HG02973 (cell line): ENCODE measurements at regions not wholly inside any gene's neighbourhood (a gene's known extent, or its start where the extent isn't known, plus 50 kb on each side); places are given as distances from the start of the nearest gene placed in this dataset.
"Not testable (repeated sequence)": the region's sequence is repeated elsewhere in the genome, so short reads cannot be mapped to it uniquely, and the experiment has no call there.

Experiments used
- ATAC-seq: cut with Tn5 transposase; IDR thresholded peaks from one replicate; pipeline ENCODE4 v1.9.1; 2021; ENCODE audit warnings: moderate library complexity; ENCODE audit not compliant: unreplicated experiment

DNA sequence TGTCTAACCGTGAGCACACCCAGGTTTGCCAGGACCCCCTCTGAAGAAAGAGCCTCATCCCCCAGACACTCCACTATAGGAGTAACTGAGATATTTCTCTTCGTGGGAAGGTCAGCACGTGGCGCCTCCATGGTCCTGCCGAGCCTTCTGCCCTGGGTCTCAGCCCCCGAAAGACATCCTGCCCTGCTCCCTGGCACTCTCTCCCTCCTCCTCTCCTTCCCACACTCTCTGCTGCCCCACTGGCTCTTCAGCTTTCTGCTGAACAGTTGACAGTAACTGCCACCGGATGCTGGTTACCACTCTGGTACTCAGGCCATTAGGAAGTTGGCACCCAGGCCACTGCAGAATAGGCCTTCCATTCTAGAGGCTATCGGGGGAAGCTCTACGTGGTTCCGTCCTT lies 185.2 kb downstream of the UACA start:
- ATAC-seq = no peak

DNA sequence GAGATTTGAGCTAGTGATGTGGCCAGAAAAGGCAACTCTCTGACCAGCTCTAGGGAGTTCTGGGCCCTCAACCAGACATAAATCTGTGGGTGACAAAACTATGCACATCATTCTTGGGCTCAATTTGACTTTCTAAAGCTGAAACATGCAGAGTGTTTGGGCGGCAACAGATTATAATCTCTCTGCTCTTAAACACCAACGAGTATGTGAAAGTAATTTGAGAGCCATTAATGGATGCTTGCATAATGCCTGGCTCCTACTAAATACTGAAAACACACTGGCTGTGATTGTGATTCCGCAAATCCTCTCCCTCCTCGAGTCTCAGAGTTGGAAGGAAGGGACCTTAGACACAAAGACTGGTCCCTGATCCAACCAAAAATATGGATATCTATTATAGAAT lies 186.7 kb downstream of the UACA start:
- no peak for ATAC-seq

DNA sequence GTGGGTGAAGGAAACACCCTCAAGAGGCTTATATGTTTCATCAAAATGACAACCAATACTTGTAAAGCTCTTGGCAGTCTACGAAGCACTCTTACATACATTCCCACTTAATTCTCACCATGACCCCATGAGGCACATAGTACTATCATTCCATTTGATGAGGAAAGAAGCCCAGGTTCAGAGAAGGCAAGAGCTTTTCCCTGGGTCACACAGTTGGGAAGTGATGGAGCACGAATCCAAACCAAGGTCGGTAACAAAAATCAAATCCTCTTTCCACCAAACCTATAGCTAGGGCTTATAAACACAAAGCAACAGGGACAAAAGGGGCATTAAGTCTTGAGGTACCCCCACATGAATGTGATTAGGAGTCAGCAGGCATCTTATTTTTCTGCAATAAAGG lies 187.1 kb downstream of the UACA start:
- ATAC-seq = no peak

DNA sequence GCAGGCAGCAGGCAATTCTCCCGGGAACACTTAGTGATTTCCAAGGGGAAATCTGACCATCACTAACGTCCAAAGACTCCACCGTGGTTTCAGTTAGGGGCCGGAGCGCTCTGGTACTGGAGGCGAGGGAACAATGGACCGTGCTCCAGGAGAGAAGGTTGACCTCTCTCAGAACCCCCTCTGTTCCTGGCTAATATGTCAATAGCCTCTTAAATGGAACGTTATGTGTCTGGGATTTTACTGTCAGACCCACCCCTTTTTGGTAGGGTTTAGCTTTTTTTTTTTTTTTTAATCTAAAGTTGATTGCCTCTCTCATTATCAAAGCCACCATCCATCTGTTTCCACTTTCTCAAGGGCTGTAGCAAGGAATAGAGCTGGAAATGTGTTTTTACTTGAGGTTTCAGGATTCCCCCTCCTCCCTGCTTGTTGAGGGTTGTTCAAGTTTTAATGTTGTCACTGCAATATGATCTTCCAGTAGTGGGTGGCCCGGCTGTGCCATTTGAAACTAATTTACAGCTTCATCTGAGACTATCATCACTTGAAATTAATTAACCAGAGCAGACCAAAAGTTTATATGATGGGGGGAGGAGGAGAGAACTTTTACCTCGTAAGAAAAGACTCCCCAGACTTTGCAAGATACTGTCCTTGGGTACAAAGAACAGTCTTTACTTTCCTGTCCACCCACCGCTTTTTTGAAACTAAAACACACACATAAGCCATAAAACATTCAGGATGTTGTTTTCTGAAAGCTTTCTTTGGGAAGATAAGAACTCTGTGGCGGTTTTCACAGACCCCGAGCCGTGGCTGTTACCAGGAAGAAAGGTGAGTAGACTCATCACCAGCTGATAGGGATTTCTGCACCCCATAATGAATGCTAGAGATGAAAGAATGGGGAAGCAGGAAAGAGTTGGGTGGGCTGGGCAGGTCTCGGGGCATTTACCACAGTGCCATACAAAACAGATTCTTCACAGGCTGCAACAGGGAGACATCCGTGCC lies 187.8 kb downstream of the UACA start:
- ATAC-seq = no peak

DNA sequence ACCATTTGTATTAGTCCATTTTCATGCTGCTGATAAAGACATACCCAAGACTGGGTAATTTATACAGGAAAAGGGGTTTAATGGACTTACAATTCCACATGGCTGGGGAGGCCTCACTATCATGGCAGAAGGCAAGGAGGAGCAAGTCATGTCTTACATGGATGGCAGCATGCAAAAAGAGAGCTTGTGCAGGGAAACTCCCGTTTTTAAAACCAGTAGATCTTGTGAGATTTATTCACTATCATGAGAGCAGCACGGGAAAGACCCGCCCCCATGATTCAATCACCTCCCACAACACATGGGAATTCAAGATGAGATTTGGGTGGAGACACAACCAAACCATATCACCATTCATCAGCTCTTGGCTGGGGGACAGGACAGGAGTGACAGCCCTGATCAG lies 189.0 kb downstream of the UACA start:
- not testable (repeated sequence) for ATAC-seq

DNA sequence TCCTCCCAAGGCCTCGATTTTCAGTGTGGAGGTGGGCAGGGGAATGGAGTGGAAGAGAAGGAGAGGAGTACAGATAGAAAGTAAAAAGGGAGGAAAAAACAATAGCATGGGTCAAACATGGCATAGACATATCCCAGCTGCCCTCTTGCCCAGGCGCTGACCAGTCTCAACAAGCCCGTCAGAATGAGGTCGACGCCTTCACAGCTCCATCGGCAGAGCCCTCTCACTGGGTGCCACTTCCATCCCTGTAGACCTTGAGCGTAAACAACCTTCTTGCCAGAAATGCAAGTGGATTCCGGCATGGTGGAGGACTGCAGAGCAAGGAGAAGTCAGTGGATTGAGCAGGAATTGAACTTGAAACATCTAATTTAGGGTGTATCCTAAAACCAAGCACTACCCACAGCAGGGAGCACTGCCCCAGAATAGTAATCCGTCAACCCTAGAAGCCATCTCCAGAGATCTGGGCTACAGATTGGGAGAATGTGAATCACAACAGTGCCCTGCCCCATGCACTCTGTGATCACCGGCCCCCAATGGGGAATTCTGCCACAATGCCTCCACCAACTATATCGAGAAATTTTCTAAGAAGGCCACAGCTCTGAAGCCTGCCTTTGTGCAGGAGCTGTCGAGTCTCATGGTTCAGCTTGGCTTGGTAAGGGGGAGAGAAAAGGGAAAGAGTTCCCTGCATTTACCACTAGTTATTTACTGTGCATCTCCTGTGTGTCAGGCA lies 190.1 kb downstream of the UACA start:
- no peak for ATAC-seq

DNA sequence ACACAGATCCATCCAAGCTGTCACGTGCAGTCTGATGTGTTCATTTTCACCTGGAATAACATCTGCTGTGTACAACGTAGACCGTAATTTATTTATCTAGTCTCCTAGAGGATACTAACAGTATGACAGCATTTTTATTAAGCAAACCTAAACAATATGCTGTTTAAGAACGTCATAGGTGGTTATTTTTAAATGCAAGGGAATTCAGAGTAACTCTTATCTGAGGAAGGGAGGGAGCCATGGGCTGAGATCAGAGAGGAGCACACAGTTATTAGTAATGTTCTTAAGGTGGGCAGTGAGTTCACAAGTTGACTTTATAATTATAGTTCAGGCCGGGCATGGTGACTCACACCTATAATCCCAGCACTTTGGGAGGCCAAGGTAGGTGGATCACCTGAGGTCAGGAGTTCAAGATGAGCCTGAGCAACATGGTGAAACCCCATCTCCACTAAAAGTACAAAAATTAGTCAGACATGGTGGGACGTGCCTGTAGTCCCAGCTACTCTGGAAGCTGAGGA lies 193.6 kb downstream of the UACA start:
- ATAC-seq = no peak

DNA sequence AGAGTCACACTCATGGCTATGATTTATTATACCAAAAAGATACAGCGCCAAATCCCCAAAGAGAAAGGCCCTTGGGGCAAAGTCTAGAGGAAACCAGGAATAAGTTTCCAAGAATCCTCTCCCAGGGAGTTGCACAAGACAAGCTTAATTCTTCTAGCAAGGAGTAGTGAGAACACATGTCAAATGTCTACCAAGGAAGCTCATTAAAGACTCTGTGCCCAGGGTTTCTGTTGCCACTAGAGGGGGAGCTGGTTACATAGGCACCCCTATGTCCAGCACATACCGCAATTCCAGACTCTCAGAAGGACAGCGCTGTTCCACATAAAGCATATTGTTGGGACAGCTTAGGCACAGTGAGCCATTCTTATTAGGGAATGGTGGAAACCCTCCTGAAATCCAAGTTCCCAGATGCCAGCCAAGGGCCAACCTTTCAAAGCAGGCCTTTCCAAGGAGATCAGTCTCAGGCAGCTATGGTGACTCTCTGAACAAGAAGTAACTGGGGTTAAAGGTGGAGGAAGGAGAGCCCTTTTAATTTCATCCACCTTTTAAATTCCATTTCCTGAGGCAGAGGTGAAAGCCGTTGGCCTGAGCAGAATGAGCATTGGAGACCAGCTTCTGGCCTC lies 194.2 kb downstream of the UACA start:
- ATAC-seq = no peak

DNA sequence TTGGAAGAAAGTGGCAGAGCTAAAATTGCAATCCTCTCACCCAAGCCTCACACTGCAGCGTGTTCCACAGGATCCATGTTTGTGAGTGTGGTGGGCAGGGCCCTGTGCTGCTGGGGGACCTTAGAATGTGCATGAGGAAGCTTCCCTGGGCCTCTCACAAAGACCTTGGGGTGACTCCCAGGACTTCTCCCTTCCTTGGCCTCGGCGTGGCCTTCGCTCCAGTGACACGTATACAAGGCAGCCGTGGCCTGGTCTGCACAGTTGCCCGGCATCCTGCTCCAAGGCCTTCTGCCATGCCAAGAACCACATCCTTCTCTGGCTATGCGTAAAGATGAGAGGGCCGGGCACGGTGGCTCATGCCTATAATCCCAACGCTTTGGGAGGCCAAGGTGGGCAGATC lies 196.4 kb downstream of the UACA start:
- ATAC-seq = no peak

DNA sequence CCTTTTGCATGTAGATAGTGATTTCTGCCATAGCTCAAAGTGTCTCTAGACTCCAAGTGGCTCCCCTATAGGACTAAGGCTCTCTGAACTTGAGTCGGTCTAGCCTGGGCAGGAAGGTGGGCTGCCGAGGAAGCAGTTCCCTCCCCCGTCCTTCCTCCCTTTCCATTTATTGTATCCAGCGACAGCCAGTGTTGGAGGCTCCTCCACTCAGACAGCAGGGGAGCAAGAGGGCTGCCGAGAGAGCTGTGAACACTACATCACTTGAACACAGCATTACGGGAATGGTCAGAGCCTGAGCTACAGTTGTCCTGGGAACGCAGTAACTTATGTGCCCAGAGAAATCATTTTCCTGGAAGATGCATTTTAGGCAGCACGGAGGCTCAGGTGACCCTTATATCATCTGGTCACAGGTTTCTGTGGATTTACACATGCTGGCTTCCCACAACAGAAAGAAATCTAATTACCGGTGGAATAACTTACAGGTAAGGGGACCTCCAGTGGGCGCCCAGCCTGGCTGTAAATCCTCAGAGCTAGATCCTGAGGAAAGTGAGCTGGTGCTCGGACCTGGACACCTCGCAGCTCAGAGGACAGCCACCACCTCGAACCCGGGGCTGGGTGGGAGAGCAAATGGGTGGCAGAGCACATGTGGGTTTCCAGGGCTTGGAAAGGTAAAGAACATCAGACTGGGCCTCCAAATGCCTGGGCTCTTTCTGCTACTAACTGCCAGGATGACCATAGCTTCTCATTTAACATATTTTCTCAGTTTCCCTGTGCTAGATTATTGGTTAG lies 197.1 kb downstream of the UACA start:
- ATAC-seq = no peak

DNA sequence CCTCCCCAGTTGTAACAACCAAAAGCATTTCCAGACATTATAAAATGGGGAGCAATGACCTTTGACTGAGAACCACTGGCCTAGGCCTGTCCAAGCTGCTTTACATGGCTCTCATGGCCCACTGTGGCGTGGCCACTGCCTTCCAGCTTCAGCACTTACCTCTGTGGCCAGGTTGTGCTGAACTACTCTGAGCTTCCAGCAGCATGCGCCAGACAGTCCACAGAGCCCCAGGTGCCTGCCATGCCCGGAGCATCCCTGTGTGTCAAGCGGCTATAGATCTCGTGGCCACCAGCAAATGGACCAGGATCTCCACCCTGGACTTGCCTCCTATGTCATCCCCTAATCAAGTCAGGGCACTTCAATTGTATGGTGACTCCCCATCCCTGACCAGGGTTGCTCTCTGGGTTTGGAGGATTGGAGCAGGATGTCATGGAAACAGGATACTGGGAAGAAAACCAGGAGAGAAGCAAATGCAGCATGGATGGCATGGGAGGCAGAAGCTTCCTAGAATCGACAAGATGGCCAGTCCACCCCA lies 199.7 kb downstream of the UACA start:
- no peak for ATAC-seq

DNA sequence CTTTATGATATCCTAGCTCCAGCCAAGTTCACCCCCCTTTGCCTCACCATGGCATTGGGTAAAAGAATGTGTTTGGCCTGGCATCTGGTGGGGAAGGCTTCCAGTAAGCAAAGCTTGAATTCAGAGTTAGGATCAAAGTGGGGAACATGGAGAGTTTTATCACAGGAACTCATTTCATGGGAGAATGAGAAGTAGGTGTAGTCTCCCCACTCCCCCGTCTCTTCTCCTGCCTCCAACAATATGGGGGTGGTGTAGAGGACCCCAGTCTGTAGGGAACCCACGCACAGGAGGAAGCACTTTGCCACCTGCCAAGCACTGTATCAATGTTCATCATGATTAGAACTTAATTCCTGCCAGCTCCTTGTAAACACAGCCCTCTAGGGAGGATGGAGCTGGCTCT lies 200.5 kb downstream of the UACA start:
- no peak for ATAC-seq

DNA sequence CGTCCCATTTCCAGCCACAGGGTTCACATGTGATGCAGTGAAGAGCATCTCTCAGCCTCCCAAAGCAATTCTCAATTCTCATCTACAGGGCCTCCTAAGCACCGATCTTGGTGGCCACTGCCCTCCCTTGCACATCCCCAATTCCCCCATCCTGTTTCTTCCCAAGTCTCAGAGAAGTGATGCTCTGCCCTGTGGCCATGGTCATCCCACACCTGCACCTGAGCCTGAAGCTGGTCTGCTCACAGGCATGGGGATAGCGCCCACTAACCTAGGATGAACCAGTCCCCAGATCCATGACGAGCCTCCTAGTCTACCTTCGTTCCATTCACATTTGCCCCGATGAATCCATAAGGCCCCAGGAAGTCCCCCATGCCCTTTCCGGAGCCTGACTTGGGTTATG lies 201.5 kb downstream of the UACA start:
- ATAC-seq = no peak

DNA sequence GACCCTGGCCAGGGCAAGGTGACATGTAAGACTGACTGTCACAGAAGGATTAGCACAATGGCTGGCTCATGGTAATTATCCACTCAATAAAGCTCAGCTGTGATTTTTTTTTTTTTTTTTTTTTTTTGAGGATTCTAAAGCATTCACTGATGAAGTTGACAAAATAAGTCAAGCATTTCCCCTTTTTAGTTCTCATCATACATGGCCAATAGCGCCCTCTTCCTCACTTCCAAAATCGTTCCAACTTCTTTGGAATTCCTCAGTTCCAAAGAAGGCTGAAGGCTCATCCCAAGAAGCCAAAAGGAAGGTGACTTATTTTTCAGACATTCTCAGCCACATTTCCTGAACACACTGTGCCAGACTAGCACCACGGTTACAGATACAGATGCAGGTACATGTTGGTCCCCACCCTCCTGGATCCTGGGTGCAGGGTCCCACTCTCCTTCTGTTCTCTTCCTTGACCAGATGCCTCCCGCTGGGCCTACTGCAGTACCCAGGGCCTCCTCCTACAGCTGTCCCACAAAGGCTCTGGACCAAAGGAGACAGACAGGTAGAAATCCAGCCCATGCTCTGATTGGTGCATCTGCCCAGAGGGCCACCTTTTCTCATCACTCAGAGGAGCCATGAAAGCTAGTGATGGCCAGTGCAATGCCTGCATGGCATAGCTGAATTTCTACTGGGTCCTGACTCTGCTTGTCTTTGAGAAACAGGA lies 202.6 kb downstream of the UACA start:
- no peak for ATAC-seq

DNA sequence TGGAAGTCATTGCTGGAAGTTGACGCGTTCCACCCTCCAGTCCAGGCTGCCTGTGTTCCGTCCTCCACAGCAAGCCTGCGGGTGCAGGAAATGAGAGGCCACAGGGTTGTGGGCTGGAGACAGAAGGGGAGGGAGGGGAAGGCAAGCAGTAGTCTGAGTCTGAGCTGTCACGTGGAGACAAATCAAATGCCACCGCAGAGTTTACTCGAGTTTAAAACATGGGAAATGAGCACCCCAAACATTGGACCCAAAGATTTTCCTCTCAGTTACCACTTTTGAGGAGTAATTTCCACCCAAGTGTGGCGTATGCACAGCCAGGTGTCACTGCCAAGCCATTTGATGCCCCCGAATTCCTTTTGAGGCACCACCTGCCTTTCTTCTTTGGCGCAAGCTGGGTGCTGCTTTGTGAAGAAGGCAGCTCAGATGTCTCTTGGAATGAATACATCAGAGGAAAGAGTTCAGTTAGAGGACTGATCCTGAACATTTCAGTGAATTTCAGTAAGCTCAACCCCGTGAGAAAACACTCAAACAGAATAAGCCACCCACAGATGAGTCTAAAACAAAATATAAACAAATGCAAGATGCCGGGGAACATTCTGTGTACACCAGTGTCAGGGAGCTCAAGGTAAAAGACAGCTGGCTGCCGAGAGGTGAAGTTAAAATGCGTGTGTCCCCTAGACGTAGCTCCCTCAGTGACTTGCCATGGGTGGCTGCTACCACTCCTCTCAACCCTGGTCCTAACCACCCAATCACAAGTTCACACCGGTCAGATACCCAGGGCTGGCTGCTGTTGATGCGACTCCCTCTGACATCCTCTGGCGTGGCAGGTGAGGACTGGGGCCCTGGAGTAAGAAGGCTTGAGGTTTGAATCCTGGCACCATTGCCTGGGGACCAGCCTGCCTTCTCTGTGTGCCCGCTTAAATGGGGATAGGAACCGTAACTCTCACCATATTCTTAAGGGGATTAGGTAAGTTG lies 203.8 kb downstream of the UACA start:
- no peak for ATAC-seq

DNA sequence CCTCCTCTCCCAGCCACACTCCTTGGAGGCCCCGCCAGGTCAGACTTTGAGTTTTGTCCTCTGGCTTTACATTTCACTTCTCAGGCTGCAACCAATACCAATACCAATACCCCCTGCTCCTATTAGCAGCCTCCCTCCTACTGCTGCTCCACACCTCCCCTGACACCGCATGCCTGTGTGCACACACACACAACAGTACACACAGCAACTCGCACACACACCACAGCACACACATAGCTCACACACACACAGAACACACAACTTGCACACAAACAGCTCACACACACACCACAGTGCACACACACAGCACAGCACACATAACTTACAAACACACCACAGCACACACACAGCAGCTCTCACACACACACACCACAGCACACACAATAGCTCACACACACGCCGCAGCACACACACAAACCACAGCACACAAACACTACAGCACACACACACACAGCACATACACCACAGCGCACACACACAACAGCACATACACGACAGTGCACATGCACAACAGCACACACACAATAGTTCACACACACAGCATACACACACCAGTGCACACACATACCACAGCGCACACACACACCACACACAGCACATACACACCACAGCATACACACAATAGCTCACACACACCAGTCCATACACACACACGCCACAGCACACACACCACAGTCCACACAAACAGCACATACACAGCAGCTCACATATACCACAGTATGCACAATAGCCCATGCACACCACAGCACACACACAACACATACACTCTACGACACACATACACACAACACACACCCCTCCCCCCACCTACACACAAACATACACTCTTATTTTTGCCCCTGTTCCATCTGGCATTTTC lies 204.7 kb downstream of the UACA start:
- ATAC-seq = no peak

DNA sequence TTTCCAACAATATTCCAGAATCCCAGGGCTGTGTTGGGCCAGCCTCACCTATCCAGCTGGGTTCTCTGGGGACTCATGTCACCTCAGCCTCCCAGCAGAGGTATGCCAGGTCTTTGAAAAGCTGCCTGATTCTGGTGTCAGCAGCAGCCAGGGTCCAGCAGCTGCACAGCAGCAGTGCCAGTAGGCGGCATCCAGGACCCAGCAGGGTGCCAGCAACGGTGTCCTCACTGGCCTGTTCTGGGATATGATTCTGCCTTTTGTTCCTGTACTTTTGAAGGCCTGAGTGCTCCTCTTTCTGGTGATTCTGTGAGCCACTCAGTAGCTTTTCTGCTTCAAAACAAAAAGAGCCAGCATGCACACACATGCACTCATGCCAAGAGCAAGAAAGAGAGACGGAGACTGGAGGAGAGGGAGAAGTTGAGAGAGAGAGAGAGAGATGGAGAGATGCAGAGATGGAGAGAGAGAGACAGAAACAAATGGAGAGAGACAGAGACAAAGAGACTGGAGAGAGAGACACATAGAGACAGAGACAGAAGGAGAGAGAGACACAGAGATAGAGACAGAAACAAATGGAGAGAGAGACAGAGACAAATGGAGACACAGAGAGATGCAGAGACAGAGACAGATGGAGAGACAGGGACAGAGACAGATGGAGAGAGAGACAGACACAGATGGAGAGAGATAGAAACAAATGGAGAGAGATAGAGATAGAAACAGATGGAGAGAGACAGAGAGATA lies 205.7 kb downstream of the UACA start:
- ATAC-seq = no peak
